SK-N-SH (cell line): ENCODE measurements at regions not wholly inside any gene's neighbourhood (a gene's known extent, or its start where the extent isn't known, plus 50 kb on each side); places are given as distances from the start of the nearest gene placed in this dataset.

ENCODE experiments used
- EP300 ChIP-seq, 2 experiments: IDR thresholded peaks; 2 replicates each; pipeline versions ENCODE4 v1.4.0 to v1.6.1; 2012; ENCODE audit warnings: borderline replicate concordance in 1 of 2, low read depth in 1 of 2, low read length in 1 of 2
- EZH2phosphoT487 ChIP-seq: fragments of 200-600 bp; sonication (generic); IDR thresholded peaks from 2 replicates; pipeline ENCODE4 v1.6.1; 2017; ENCODE audit warnings: low read depth, mixed run types, mild to moderate bottlenecking, antibody characterized with exemption, moderate library complexity, borderline replicate concordance
- FOSL2 ChIP-seq: IDR thresholded peaks from 2 replicates; pipeline ENCODE4 v1.4.0; 2012; ENCODE audit warnings: low read depth, mild to moderate bottlenecking, moderate library complexity, borderline replicate concordance
- JUND ChIP-seq: IDR thresholded peaks from 2 replicates; pipeline ENCODE4 v1.4.0; 2012
- TF ChIP-seq, protein P1 (sequence below): fragments of 200-600 bp; sonication (generic); IDR thresholded peaks from 2 replicates; pipeline ENCODE4 v1.6.1; 2017; ENCODE audit warnings: antibody characterized with exemption, mild to moderate bottlenecking, moderate library complexity

DNA sequence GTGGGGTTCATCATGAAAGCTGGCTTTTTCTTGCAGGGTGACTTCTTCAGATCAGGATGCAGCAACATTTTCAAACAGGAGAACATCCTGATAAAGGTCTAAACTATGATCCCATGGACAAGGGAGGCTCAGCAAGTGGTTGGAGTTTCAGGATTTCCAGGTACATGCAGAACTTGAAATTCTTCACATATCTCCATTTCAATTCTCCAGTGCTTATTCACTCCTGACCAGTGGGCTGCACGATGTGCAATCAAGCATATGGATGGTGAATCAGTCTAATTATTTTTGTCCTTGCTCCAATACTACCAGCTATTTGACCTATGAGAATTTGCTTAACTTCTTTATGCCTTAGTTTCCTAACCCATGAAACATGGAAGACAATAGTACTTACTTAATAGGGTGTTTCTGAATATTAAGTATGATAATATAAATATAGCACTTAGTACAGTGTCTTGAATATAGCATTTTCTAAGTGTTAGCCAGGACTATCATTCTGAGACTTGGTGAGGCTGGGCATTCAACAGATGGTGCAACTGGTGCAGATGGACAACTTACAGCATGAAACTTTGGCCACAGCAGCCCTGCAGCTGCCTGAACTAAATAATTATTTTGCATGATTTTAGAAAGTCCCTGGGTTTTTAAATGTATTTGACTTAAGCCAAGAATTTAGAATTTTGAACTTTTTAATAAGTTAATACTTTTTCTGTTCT lies 92.4 kb downstream of the HPGD start:
- TF ChIP-seq FOSL2 (no peak), EP300 (IDR thresholded peaks at IDR 0.05; ENCODE audit: borderline replicate concordance in 1 of 2, low read depth in 1 of 2, low read length in 1 of 2) (no peak), EZH2phosphoT487 (no peak), JUND (no peak)
- TF ChIP-seq, protein P1, sequence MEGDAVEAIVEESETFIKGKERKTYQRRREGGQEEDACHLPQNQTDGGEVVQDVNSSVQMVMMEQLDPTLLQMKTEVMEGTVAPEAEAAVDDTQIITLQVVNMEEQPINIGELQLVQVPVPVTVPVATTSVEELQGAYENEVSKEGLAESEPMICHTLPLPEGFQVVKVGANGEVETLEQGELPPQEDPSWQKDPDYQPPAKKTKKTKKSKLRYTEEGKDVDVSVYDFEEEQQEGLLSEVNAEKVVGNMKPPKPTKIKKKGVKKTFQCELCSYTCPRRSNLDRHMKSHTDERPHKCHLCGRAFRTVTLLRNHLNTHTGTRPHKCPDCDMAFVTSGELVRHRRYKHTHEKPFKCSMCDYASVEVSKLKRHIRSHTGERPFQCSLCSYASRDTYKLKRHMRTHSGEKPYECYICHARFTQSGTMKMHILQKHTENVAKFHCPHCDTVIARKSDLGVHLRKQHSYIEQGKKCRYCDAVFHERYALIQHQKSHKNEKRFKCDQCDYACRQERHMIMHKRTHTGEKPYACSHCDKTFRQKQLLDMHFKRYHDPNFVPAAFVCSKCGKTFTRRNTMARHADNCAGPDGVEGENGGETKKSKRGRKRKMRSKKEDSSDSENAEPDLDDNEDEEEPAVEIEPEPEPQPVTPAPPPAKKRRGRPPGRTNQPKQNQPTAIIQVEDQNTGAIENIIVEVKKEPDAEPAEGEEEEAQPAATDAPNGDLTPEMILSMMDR, result no peak
